HepG2 (cell line): ENCODE measurements at regions not wholly inside any gene's neighbourhood (a gene's known extent, or its start where the extent isn't known, plus 50 kb on each side); places are given as distances from the start of the nearest gene placed in this dataset.

Experiments
- ATAC-seq: fragments of 200-7000 bp; cut with Tn5 transposase; 3 replicates; pipeline ENCODE4 v1.9.1; 2020; ENCODE audit warnings: mild to moderate bottlenecking, moderate library complexity
- BruUV-seq: library from RNA; stranded (reverse); fragments of 400-500 nt; replicated peaks from 2 replicates; lab custom pipeline; 2021; lab: Mats Ljungman, UMichigan
- CTCF ChIA-PET: fragments of 300-600 bp; formaldehyde crosslinking; extraction: SDS; loops from one replicate; lab custom pipeline; 2021; ENCODE audit warnings: low total read pairs, inconsistent platforms, low intra/inter-chr PET ratio; lab: Yijun Ruan, JAX
- POLR2A ChIA-PET: fragments of 350-600 bp; sonication (Branson Sonifier 250); formaldehyde crosslinking; loops from one replicate; lab custom pipeline; 2020; ENCODE audit warnings: antibody characterized with exemption, inconsistent platforms; lab: Yijun Ruan, JAX
- DNase-seq: peaks from one replicate; pipeline ENCODE4 v3.0.0-alpha.2; 2015; ENCODE audit warnings: low spot score
- FAIRE-seq: peaks from 3 replicates; lab custom pipeline; 2011; peaks lifted over from hg19 to GRCh38; lab: Jason Lieb, UNC
- H2AFZ ChIP-seq: one replicate; pipeline ENCODE4 v1.6.1; 2011; ENCODE audit warnings: low read length, inconsistent platforms
- H3K27ac ChIP-seq: fragments of 300-600 bp; 3 replicates; pipeline ENCODE4 v1.8.0; 2011; ENCODE audit warnings: mixed run types, mild to moderate bottlenecking, mixed read lengths, low read length, inconsistent platforms; ENCODE audit not compliant: insufficient read depth; ENCODE audit errors: extremely low read length
- H3K27me3 ChIP-seq, 2 experiments: fragments of 200-600 bp in 1 of 2; 2 replicates in 1 of 2; 3 replicates in 1 of 2; pipeline versions ENCODE4 v1.6.0 to v1.8.0; 2011; ENCODE audit warnings: low read length in 2 of 2, mild to moderate bottlenecking in 2 of 2, moderate library complexity in 2 of 2, inconsistent platforms in 1 of 2; ENCODE audit not compliant: insufficient read depth in 2 of 2, control insufficient read depth in 1 of 2
- H3K36me3 ChIP-seq, 2 experiments: fragments of 200-600 bp in 1 of 2; replicated peaks in 1 of 2; 2 replicates in 1 of 2; 3 replicates in 1 of 2; pipeline versions ENCODE4 v1.5.1 to v1.8.0; 2011; ENCODE audit warnings: low read length in 2 of 2, inconsistent platforms in 1 of 2; ENCODE audit not compliant: insufficient read depth in 2 of 2, control insufficient read depth in 1 of 2
- H3K4me1 ChIP-seq: 2 replicates; pipeline ENCODE4 v1.5.1; 2012; ENCODE audit warnings: low read length, inconsistent platforms; ENCODE audit not compliant: insufficient read depth
- H3K4me2 ChIP-seq: 2 replicates; pipeline ENCODE4 v1.6.0; 2011; ENCODE audit warnings: low read depth, low read length, inconsistent platforms
- H3K4me3 ChIP-seq, 3 experiments: fragments of 200-600 bp in 1 of 3; sonication (generic), shearing (Covaris generic) in 1 of 3; replicated peaks in 1 of 3; 2 replicates each; pipeline ENCODE4 v1.5.1; 2011 to 2016; ENCODE audit warnings: low read length in 3 of 3, inconsistent platforms in 2 of 3, low read depth in 2 of 3, mild to moderate bottlenecking in 2 of 3, control low read depth in 1 of 3, mixed read lengths in 1 of 3; ENCODE audit not compliant: insufficient read depth in 1 of 3
- H3K79me2 ChIP-seq: one replicate; pipeline ENCODE4 v1.6.1; 2011; ENCODE audit warnings: low read length, inconsistent platforms; ENCODE audit not compliant: insufficient read depth
- H3K9ac ChIP-seq: 2 replicates; pipeline ENCODE4 v1.6.0; 2011; ENCODE audit warnings: mild to moderate bottlenecking, low read depth, low read length, inconsistent platforms; ENCODE audit not compliant: insufficient read depth
- H3K9me3 ChIP-seq: 2 replicates; pipeline ENCODE4 v1.5.1; 2012; ENCODE audit warnings: mild to moderate bottlenecking, low read length
- H4K20me1 ChIP-seq: 2 replicates; pipeline ENCODE4 v1.6.0; 2011; ENCODE audit warnings: inconsistent platforms, mild to moderate bottlenecking, low read length, moderate library complexity; ENCODE audit not compliant: insufficient read depth
- ARID4A ChIP-seq: sonication (generic); formaldehyde crosslinking; IDR thresholded peaks from 2 replicates; pipeline ENCODE4 v1.5.0; 2020; ENCODE audit warnings: mild to moderate bottlenecking, missing genetic modification reagents, borderline replicate concordance
- CSRNP2 ChIP-seq: sonication (generic); formaldehyde crosslinking; conservative IDR thresholded peaks from 2 replicates; pipeline ENCODE4 v1.8.0; 2022; ENCODE audit warnings: low read depth, missing genetic modification reagents
- FOXO1 ChIP-seq: sonication (generic); formaldehyde crosslinking; IDR thresholded peaks from 2 replicates; pipeline ENCODE4 v1.4.0; 2020; ENCODE audit warnings: missing genetic modification reagents
- FOXO4 ChIP-seq: sonication (generic); formaldehyde crosslinking; conservative IDR thresholded peaks from 2 replicates; pipeline ENCODE4 v1.8.1; 2023; ENCODE audit warnings: missing genetic modification reagents
- HMG20A ChIP-seq: IDR thresholded peaks from 2 replicates; pipeline ENCODE4 v1.6.1; 2016; ENCODE audit warnings: borderline replicate concordance
- RBAK ChIP-seq: sonication (generic); formaldehyde crosslinking; IDR thresholded peaks from 2 replicates; pipeline ENCODE4 v1.5.1; 2020; ENCODE audit warnings: mild to moderate bottlenecking, missing genetic modification reagents
- TEAD3 ChIP-seq: optimal IDR thresholded peaks from 2 replicates; pipeline ENCODE3; 2016; ENCODE audit warnings: borderline replicate concordance
- TIGD3 ChIP-seq: sonication (generic); formaldehyde crosslinking; IDR thresholded peaks from 2 replicates; pipeline ENCODE4 v1.5.1; 2020; ENCODE audit warnings: mild to moderate bottlenecking, missing genetic modification reagents, borderline replicate concordance
- WGBS: methylation state at CpG from one replicate; pipeline ENCODE4 v1.1.6; 2017; ENCODE audit warnings: low lambda C conversion rate; 5-methylcytosine and 5-hydroxymethylcytosine counted together
- in situ Hi-C: cut with HindIII; loops from 2 replicates; pipeline ENCODE4 v1.10.0; 2017; ENCODE audit warnings: low pct_unique_long_range_greater_than_20kb; ENCODE audit not compliant: extremely low pct_ligation_motif_present
- intact Hi-C: fragments of 100-400 bp; cut with micrococcal nuclease; formaldehyde crosslinking; loops from one replicate; pipeline ENCODE4 v1.10.0; 2022; ENCODE audit not compliant: unreplicated experiment

GRCh38 chr20:60974022-60974421 lies 278.0 kb upstream of the CDH4 start:
- peaks cover 0 to 5% of the 10 kb centered on the region in 2 experiments; a peak in 1 of 5 replicates for H3K27me3 ChIP-seq
- H2AFZ ChIP-seq: no peak overlapping the region
- no peak overlapping the region for H3K4me3 ChIP-seq
- H3K9ac ChIP-seq: no peak overlapping the region
- WGBS: 18% methylated on average over 10 of the region's 10 CpGs
- H3K9me3 ChIP-seq: peaks cover 35% of the 10 kb centered on the region
- intact Hi-C loops (no loop called here), in situ Hi-C loops (no loop called here)
- no peaks in the 10 kb centered on the region for H3K36me3 ChIP-seq
- FAIRE-seq (no peak), DNase-seq (no peak), ATAC-seq (no peak)
- no peaks in the 10 kb centered on the region for H4K20me1 ChIP-seq
- ChIA-PET CTCF (no interaction called here), POLR2A (no interaction called here)
- no peaks in the 10 kb centered on the region for H3K4me1 ChIP-seq
- no peak overlapping the region for H3K4me2 ChIP-seq
- TF ChIP-seq TEAD3 (CRISPR knock-in tag) (no peak), RBAK (CRISPR knock-in tag) (no peak), HMG20A (CRISPR knock-in tag) (no peak), FOXO1 (CRISPR knock-in tag) (no peak), TIGD3 (CRISPR knock-in tag) (no peak), FOXO4 (CRISPR knock-in tag) (no peak), CSRNP2 (CRISPR knock-in tag) (no peak), ARID4A (CRISPR knock-in tag) (no peak)
- no peaks in the 10 kb centered on the region for H3K79me2 ChIP-seq
- no TSS peak for BruUV-seq
- H3K27ac ChIP-seq: no peak overlapping the region
